Amygdala (tissue), 56 donors: ENCODE measurements at regions not wholly inside any gene's neighbourhood (a gene's known extent, or its start where the extent isn't known, plus 50 kb on each side); places are given as distances from the start of the nearest gene placed in this dataset.

Source experiments
- DNase-seq, 56 donors: peaks; one replicate each; lab custom pipeline; 2025; lab: John Stamatoyannopoulos, UW

DNA sequence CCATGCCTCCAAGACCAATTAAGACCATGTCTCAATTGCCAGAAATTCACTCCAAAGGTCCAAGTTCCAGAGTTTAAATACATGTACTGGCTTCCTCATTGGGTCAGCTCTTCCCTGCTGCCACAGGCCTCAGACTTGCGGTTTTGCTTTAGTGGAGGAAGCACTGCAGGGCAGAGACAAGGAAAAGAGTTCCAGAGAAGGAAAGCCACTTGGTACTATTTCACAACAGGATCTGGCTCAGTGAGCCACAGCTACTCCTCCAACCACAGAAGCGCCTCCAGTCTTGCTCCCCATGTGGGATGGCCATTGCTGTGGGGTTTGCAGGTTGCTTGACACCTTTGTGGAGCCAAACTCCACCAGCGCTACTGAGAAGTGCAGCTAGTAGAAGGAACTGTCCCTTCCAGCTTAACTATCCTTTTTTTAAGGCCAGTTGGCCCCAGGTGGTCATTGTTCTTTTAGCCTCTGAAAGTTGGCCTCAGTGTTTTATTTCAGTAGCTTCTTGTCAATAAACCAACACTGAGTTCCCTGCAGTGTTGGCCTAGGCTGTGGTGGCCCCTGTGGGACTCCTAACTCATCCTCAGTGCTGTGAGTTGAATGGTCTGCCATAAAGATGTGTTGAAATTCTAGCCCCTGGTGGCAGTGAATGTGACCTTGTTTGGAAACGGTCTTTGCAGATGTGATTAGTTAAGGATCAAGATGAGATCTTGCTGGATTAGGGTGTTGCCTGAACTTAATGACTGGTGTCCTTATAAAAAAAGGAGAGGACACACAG lies 93.7 kb upstream of the DAP start:
- DNase-seq = no peak

DNA sequence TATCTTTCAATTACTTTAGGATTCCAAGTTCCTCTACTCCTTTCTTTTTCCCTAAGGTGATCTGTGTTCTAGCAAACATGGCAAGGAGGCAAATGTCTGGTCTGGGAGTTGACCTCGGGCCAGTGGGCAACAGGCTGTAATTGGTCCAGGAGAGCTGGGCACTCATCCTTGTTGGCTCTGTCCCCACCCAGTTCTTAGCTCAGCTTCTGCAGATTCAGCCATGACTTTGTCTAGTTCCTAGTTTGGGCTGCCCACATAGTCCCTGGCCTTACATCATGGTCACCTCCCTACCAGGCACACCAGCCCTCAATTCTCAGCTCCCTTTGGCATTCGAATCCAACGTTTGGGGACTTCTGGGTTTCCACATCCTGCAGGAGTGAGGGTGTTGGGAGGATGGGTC lies 92.1 kb upstream of the DAP start:
- no peak for DNase-seq

DNA sequence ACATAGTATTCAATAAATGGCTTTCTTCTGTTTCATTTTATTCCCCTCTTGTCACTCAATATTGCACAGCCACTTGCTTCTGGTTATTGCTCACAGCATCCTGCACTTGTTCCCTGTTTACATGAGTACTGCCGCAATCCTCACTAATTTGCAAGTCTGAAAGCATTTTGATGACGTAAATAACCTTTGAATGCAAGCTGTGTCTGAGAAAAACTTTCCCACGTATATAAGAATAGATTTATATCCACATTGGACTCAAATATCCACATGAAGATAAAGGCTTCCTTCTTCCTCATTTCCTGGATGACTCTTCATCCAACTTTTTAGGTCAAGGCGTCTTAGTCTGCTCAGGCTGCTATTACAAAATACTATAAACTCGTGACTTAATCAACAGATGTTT lies 88.2 kb upstream of the DAP start:
- no peak for DNase-seq

DNA sequence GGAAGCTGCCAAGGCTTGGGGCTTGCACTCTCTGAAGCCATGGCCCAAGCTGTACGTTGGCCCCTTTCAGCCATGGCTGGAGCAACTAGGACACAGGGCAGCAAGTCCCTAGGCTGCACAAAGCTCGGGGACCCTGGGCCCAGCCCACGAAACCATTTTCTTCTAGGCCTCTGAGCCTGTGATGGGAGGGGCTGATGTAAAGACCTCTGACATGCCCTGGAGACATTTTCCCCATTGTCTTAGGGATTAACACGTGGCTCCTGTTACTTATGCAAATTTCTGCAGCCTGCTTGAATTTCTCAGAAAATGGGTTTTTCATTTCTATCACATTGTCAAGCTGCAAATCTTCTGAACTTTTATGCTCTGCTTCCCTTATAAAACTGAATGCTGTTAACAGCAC lies 83.0 kb upstream of the DAP start:
- DNase-seq = no peak

DNA sequence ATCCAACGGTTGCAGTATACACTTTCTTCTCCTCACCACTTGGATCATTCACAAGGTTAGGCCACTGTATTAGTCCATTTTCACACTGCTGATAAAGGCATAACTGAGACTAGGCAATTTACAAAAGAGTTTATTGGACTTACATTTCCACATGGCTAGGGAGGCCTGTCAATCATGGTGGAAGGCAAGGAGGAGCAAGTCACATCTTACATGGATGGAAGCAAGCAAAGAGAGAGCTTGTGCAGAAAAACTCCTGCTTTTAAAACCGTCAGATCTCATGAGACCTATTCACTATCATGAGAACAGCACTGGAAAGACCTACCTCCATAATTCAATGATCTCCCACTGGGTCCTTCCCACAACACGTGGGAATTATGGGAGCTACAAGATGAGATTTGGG lies 81.8 kb upstream of the DAP start:
- DNase-seq = no peak

DNA sequence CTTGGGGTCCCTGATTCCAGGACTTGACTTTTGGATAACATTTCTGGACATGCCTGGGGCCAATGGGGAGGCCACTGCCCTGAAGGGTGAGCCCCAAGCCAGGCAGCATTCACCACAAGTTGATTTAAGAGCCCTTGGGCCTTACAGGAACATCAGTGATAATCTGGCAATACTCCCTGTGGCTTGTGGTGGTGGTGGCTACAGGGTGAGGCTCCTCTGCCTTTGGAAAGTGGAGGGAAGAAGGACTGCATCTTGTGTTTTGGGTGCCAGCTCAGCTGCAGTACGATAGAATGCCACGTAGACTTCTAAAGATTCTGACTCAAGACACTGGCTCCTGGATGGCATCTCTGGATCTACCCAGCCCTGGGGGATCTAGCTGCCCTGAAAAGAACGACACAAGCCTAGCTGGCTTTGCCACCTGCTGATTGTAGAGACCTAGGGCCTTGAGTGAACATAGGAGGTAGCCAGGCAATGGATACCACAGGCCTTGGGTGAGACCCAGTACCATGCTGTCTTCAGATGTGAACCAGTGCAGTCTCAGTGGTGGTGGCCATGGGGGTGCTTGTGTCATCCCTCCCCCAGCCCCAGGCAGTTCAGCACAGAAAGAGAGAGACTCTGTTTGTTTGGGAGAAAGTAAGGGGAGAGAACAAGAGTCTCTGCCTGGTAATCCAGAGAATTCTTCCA lies 79.0 kb upstream of the DAP start:
- no peak for DNase-seq

DNA sequence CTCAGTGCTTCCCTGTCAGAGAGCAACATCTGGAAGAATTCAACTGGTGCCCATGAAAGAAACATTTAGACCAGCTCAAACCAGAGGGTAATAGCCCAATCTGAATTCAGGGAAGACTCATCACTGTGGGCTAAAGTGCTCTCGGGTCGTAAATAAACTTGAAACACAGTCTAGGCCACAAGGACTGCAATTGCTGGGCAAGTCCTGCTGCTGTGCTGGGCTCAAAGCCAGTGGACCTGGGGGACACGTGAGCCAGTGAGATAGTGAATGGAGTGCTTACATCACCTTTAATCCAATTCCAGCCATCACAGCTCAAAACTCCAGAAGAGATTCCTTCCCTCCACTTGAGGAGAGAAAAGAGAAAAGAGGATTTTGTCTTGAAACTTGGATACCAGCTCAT lies 78.1 kb upstream of the DAP start:
- DNase-seq = no peak

DNA sequence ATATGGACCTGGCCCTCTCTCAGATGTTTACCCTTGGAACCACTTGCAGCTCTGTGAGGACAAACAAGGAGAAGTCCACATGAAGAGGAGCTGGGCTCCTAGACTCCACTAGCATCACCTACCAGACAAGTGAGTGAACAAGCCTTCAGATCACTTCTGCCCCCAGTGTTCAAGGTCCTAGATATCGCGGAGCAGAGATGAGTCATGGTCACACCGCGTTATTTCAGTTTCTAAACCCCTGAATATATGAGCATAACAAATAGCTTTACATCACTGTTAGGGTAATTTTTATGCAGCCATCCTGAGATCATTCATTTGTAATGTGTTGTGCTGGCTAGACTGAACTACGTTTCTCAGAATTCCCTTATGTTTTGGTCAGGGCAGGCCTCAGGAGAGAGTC lies 77.0 kb upstream of the DAP start:
- no peak for DNase-seq

DNA sequence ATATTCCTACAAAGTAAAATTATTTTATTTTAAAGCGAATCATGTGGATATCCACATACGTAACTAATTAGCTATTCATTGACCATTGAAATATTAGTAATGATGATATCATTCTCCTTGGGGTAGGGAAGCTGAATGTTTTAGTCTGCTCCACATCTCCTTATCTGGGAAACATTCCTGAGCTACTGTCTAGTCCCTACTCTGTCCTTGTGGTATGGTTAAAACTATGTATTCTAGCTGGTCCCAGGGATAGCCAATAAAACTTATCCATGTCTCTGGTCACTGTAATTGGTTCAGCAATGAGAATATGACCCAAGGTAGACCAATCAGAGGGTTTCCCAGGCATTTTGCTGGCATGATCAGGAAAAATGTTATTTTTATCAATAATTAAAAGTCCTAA lies 76.0 kb upstream of the DAP start:
- DNase-seq = no peak

DNA sequence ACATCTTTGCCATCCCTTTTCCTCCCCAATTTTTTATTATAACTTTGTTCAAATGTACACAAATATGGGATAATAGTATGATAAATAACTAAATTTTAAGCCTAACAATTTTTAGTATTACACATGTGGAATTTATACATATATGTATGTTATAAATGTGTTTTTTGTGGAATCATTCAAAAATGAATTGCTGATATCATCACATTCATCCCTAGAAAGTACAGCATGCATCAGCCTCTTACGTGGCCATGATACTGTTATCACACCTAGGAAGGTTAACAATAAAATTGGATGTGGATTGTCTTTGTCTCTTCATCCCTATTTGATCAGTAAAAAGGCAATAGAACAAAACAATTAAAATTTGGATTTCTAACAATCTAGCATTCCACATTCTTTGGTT lies 73.7 kb upstream of the DAP start:
- no peak for DNase-seq

DNA sequence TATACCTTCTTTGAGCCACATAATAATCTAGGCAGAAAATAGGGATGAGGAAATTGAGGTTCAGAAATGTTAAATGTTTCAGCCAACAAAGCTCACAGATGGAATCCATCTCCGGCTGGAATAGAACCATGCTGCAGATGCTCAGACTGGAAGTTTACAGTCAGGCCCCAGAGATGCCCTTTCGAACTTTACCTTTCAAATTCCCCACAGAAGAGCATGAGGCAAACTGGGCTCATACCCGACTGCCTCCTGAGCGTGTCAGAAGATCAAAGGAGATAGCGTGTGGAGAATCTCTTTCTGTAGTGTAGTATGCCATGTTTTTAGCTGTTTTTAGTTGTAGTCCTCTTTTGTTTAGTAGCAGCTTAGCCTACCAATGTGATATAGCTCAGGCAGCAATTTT lies 72.0 kb upstream of the DAP start:
- no peak for DNase-seq

DNA sequence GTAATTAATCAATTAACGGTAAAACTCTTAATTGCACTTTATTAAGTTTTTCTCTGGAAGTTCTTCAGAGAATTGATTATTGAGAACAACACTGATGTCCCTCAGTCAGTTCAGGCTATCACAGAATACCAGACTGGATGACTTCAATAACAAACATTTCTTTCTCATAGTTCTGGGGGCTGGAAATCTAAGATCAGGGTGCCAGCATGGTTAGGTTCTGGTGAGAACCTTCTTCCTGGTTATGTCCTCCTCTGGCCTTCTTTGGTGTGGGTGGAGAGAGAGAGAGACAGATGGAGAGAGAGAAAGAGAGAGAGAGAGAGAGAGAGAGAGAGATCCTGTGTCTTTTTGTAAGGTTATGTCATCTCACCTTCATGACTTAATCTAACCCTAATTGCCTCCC lies 71.4 kb upstream of the DAP start:
- no peak for DNase-seq

DNA sequence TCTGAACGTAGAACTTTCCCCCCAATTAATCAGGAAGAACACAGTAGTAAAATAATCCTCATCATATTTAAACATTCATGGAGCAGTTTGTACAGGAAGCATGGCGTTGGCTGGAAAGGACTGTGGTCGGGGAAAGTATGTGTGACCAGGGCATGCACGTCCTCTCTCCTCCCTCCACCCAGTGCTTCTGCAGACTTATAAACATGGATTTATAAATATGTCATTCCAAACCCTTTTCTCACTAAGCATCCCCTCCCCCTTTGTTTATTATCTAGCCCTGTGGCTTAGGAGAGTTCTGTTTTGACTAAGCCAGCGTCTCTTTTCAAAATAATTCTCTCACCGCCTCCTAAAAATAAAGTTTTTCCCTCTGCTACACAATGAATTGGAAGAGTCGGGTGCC lies 70.4 kb upstream of the DAP start:
- DNase-seq = no peak

DNA sequence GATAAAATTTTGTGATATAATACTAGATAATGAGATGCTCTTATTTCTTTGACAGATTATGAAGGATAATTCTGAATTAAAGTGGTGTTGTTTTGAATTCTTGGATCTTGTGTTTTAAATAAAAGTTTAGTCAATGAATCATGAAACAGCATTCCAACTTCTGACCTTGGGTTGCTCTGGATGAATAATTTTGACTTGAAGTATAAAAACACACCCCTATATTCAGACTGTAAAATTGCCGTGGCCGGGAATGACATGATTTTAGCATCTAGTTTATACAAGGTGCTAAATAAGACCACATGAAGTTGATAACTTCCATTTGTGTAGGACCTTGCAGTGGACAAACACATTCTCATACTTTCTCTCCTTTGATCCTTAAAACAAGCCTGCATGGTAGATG lies 67.2 kb upstream of the DAP start:
- no peak for DNase-seq

DNA sequence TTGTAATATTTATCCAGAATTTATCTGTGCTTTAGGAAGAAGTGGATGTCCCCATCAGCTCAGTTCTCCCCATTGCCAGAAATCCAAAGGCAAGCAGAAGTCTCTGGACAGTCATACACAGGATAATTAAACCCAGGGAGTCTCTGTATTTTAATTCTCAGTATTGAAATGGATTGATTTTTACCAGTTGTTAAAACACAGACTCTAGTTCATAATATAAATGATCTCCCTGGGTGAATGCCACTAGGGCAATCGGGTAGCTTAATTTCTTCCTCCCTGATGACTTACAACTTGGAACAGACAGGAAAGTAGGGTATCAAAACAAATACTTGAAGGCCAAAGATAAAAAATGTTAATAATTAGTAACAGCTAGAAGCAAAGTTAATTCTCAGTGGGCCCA lies 66.5 kb upstream of the DAP start:
- DNase-seq = no peak

DNA sequence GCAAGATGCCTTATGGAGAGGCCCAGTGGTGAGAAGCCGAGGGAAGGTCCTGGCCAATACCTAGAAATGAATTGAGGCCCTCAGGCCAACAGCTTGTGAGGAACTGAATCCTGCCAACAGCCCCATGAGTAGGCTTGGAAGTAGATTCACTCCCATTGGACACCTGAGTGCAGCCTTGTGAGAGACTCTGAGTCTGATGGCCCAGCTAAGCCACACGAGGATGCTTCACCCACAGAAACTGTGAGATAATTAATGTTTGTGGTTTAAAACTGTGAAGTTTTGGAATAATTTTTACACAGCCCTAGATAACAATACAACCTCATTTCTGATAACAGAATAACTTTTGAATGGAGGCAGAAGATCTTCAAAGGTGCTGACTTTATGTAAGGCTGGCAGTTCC lies 65.9 kb upstream of the DAP start:
- no peak for DNase-seq

DNA sequence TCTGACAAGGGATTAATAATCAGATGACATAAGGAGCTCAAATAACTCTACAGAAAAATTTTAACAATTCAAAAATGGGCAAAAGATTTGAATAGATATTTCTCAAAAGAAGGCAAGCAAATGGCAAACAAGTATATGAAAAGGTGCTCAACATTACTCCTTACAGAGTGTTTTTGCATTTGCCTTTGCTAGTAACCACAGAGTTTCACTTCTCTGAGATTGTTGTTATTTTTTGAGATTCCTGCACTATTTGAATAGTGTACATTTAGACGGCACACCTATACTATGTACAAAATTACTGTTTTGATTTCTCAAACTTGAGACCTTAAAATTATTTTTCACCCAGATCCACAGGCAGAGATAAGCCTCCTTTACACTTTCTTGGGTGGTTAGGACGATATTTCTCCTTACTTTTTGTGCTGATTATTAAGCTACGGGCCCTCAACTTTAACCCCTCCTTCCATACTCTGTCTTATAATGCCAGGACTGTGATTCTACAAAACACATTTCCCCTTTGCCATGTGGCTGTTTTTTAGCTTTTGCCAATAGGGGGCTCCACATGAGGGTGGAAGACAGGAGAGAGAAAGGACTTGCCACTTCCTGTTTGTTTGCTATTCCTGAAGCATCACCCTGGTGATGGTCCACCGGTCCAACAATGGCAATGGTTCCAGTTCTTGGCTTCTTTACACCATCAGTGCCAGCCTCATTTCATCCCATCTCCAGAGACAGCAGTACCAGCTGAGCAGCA lies 65.0 kb upstream of the DAP start:
- no peak for DNase-seq

DNA sequence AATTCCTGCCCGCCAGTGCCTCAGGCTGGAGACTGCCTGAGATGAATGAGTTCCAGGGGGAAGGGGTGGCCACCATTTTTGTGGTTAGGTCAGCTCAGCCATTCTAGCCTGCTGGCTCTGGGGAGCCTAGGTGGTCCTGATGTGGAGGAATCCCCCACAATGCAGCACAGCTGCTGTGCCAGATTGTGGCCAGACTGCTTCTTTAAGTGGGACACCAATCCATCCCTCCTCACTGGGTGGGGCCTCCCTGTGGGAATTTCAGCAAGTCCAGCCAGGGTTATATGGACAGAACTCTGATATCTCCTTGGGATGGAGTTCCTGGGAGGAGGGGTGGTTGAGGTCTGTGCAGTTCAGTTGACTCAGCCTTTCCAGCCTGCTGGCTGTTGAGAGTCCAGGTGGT lies 51.2 kb upstream of the DAP start:
- no peak for DNase-seq
